GM19351 (cell line): ENCODE measurements at regions not wholly inside any gene's neighbourhood (a gene's known extent, or its start where the extent isn't known, plus 50 kb on each side); places are given as distances from the start of the nearest gene placed in this dataset.

Experiments
- ATAC-seq: cut with Tn5 transposase; IDR thresholded peaks from one replicate; pipeline ENCODE4 v1.9.1; 2021; ENCODE audit warnings: mild to moderate bottlenecking, moderate library complexity; ENCODE audit not compliant: unreplicated experiment

- ATAC-seq, result no peak
Measured at GRCh38 chr10:111200505-111201186, 123.8 kb downstream of the ADRA2A start.

- no peak for ATAC-seq
Measured at GRCh38 chr10:111203615-111204014, 126.8 kb downstream of the ADRA2A start.

DNA sequence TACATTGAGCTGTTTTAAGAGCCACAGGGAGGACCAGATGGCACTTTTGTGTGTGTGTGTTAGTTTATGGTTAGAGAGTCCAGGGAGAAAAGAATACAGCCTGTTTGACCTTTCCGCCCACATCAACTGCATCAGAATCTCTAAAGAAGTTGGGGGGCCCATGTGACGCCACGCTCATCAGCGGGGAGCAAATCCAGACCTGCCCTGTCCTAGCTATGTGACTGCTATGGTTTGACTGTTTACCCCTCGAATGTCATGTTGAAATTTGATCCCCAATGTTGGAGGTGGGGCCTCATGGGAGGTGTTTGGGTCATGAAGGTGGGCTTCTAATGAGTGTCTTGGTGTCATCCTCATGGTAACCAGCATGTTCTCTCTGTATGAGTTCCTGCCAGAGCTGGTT, 128.0 kb downstream of the ADRA2A start:
- ATAC-seq, result no peak

DNA sequence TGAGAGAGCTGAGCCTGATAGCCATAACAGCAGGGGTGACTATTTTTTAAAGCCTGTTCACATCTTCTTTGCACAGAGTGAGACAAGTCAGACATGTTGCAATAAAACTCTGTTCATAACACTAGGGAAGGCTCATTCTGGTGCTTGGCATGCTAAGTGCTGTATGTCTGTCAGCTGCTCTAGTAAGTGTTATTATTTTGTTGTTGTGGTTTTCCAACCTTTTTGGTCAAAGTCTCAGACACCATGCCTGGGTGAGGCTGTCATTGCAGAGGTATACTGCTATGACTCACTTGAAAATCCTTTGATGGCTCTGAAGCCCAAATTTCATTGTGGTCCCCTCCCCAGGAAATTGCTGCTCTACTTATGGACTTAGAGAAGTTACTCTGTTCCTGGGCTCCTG, 129.7 kb downstream of the ADRA2A start:
- no peak for ATAC-seq

DNA sequence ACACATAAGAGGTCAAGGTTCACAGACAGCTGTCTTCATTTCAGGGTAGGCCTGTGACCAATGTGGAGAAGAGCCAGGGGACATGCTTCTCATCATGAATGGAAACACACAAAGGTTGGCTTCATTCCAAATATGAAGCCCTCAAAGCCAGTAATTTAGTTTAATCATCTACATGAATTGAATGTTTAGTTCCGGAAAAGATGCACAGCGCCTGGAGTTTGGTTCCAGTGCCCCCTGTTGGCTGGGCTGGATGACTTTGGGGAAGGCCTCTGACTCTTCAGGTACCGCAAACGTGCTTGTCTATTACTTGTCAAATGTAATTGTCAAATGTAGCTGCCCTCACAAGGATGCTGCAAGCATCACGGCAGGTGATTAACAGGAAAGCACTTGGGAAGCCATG, 130.7 kb downstream of the ADRA2A start:
- no peak for ATAC-seq

DNA sequence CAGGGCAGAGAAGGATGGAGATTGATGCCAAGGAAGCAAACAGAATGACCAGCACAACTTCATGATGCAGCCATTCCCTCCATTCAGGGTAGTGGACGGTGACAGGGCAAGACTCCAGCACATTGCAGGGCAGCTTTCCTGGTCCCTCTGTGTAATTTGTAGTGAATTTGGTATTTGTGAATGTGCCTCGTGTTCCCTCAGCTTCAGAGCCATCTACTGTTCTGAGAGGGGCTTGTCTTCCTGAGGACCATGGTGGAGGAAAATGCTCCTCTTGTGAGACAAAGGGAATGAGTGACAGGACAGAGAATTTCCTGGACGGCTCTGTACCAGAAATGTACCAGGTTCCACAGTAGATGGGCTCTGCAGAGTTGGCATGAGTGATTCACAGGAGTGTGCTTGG, 132.1 kb downstream of the ADRA2A start:
- ATAC-seq, result no peak

GRCh38 chr10:111209692-111210091, 132.9 kb downstream of the ADRA2A start:
- ATAC-seq, result no peak

DNA sequence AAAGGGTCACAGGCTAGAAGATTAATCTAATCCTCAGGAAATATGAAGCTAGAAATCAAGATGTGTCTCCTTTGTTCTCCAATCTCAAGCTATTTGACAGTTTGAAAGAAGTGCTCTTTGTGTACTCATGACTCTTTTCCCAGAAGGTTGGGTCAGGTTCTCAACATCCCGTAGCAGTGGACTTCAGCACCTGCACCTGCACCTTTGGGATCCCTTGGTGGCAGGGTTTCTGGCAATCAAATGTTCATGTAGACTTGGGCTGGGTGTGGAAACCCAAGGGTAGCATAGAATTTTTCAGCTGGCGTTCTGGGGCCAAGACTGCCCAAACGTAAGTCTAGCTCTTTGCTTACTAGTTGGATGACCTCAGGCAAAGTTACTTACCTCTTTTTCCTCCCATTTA, 134.4 kb downstream of the ADRA2A start:
- ATAC-seq, result no peak

- no peak for ATAC-seq
Measured at GRCh38 chr10:111211706-111212105, 134.9 kb downstream of the ADRA2A start.

- no peak for ATAC-seq
Measured at GRCh38 chr10:111221682-111222480, 145.1 kb downstream of the ADRA2A start.

GRCh38 chr10:111222961-111223360, 146.1 kb downstream of the ADRA2A start:
- ATAC-seq, result no peak

DNA sequence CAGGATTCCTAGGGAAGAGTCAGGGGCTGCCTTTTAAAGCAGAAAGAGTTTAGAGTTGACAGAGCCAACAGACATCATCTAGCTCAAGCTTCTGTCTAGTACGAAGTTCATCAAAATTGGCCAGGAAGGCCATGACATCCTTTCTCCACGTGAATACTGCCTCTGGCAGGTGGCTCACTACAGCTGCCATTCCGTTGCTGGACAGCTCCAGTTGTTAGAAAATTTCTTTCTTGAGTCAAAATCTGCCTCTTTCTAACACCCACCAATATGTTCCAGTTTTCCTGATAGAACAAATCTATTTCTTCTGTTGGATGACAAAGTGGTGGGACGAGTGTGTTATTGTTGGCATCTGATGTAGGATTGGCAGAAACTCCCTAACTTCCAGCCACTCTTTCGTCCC, 154.9 kb downstream of the ADRA2A start:
- no peak for ATAC-seq

DNA sequence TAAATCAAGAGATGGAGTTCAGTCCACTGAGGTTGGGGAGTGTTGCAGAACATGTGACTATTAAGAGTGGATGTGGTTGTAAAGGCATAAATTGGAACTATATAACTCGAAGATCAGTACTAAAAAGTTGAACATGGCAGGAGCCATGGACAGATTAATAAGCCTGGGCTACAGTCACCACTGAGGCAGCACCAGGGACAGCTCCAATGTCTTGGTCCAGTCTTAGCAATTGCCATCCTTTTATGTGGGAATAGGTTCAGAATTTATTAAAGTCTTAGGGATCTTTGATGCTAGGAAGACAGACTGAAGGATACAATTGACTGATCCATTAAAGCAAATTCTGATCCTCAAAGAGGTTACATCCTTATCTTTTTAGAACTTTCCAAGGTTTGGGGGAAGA, 156.6 kb downstream of the ADRA2A start:
- ATAC-seq, result no peak

DNA sequence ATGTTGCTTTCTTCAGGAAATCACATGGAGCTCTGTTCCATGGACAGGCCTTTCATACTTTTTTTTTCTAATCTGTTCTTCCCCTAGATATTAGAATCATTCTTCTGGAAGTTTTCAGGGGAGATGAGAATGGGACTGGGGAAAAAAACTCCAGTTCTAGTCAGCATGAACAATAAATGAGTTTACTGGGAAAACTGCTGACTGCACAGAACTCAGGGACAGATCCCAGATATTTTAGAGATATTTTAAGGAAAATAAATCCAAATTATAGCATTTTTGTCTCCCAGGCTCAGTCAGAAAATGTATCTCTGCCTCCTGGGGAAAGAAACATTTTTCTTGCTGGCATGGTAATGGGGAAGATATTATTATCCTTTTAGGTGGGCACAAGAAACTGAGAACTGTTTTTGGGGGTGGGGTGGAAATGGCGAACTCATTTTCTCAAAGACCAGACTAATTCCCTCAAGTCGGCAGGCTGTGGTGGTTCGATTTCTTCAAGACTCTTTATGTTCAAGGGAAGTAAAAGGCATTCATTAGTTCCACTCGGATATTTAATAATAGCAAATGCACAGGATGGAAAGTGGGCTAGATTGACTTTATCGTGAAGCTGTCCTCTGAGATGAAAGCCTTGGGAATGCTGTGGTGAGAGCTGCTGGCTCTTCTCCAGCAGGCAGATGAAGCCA, 157.5 kb downstream of the ADRA2A start:
- no peak for ATAC-seq

DNA sequence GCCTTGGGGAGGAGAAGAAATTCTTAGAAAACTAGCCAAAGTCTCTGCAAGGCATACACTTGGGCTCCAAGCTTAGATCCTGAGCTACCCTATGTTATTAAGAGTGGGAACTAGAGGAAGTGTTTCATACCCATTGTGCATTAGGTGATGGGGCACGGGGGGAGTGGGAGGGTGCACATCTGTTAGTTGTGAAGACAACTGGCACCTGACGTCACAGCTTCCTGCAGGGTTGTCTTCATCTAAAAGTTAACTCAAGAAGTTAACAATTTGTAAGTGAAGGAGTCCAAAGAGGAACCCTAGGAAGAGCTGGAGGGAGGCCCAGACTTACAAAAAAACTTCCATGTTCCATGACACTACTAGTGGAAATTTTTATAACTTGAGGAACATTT, 158.1 kb downstream of the ADRA2A start:
- ATAC-seq, result no peak

GRCh38 chr10:111240348-111240747, 163.5 kb downstream of the ADRA2A start:
- no peak for ATAC-seq

GRCh38 chr10:111243126-111243525, 166.3 kb downstream of the ADRA2A start:
- no peak for ATAC-seq

- no peak for ATAC-seq
Measured at GRCh38 chr10:111246136-111246535, 169.3 kb downstream of the ADRA2A start.

- ATAC-seq, result no peak
Measured at GRCh38 chr10:111246814-111247452, 170.1 kb downstream of the ADRA2A start.

DNA sequence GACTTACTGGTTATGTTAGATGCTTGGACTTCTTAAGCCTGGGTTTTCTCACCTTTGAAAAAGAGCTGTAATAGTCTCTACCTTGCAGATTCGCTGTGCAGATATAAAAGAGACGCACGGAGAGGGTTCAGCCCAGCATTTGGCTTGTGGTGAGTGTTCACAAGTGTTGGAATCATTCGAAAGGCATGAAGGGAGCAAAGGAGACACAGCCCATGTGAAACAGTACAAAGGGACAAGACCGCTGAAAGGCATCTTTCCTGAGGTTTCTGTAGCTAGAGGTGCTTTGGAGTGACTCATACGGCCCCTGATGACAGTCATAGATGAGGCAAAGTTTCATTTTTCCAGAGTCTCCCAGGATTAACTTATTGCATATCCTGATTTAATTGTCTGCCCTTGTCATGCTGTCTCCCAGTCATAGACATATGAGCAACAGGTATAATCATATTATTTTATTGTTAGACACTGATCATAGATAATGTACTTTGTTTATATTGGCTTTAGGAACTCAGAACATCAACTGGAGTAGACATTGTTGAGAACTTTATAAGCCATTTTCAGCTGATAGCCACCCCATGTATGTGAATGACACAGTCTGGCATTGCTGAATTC, 171.1 kb downstream of the ADRA2A start:
- no peak for ATAC-seq

- ATAC-seq, result no peak
Measured at GRCh38 chr10:111249925-111250324, 173.1 kb downstream of the ADRA2A start.
